Spinal cord (tissue), 9 donors: ENCODE measurements at regions not wholly inside any gene's neighbourhood (a gene's known extent, or its start where the extent isn't known, plus 50 kb on each side); places are given as distances from the start of the nearest gene placed in this dataset.
"Not testable (repeated sequence)": the region's sequence is repeated elsewhere in the genome, so short reads cannot be mapped to it uniquely, and the experiment has no call there.

Source experiments
- DNase-seq, 6 donors: peaks; one replicate each; pipeline versions ENCODE4 v3.0.0 to v3.0.0-alpha.2; 2013 to 2015; ENCODE audit warnings: low spot score in 6 of 6, low read depth in 4 of 6
- H3K27ac ChIP-seq: one replicate; pipeline ENCODE4 v1.5.1; 2013; ENCODE audit warnings: low read depth, low read length, control low read depth
- H3K27me3 ChIP-seq: one replicate; pipeline ENCODE4 v1.6.1; 2013; ENCODE audit warnings: low read length; ENCODE audit not compliant: control insufficient read depth, insufficient read depth
- H3K36me3 ChIP-seq: one replicate; pipeline ENCODE4 v1.6.1; 2013; ENCODE audit warnings: low read length; ENCODE audit not compliant: control insufficient read depth, insufficient read depth
- H3K4me1 ChIP-seq: one replicate; pipeline ENCODE4 v1.6.1; 2013; ENCODE audit warnings: low read length; ENCODE audit not compliant: control insufficient read depth, insufficient read depth
- H3K4me3 ChIP-seq: one replicate; pipeline ENCODE4 v1.5.1; 2013; ENCODE audit warnings: low read depth, low read length, control low read depth
- H3K9me3 ChIP-seq: one replicate; pipeline ENCODE4 v1.6.1; 2013; ENCODE audit warnings: low read length; ENCODE audit not compliant: control insufficient read depth, insufficient read depth
- WGBS: methylation state at CpG from one replicate; pipeline ENCODE4 v1.1.5; 2013; ENCODE audit warnings: missing lambda C conversion rate; ENCODE audit not compliant: insufficient coverage; 5-methylcytosine and 5-hydroxymethylcytosine counted together
- donor health status: healthy.

DNA sequence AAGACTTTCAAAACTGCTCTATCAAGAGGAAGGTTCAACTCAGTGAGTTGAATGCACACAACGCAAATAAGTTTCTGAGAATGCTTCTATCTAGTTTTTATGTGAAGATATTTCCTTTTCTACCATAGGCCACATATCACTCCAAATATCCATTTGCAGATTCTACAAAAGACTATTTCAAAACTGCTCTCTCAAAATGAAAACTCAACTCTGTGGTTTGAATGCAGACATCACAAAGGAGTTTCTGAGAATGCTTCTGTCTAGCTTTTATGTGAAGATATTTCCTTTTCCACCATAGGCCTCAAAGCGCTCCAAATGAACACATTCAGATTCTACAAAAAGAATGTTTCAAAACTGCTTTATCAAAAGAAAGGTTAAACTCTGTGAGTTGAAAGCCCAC is 1093.1 kb upstream of the DEFB115 start:
- DNase-seq, H3K4me3 ChIP-seq, H3K27ac ChIP-seq, H3K36me3 ChIP-seq, H3K9me3 ChIP-seq, H3K4me1 ChIP-seq, H3K27me3 ChIP-seq: not testable (repeated sequence)
- WGBS: no CpG with 5 or more reads among the region's 2 CpGs

DNA sequence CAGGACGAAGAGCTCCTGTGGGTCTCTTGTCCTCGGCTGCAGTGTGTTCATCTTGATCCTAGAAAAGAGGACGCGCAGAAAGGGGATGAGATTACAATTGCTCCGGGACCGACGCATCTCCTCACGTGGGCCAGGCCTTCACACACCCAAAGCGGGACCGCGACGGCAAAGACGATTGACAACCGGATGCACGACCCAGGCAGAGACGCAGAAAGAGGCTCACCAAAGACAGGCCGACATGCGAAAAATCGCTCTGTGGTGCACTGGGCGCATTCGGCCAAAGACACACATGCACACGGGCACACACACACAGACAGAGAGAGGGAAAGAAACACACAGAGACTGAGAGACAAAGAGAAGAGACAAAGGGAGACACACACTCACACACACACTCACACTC is 1089.9 kb upstream of the DEFB115 start:
- WGBS: 90% methylated on average over 21 of the region's 22 CpGs
- Histone ChIP-seq H3K27ac (no peak overlapping the region), H3K27me3 (no peaks in the 10 kb centered on the region), H3K9me3 (no peaks in the 10 kb centered on the region), H3K36me3 (no peaks in the 10 kb centered on the region), H3K4me1 (no peaks in the 10 kb centered on the region), H3K4me3 (no peak overlapping the region)
- no peak for DNase-seq

- H3K36me3 ChIP-seq: no peaks in the 10 kb centered on the region
- H3K27me3 ChIP-seq: no peaks in the 10 kb centered on the region
- no peaks in the 10 kb centered on the region for H3K4me1 ChIP-seq
- 52% methylated on average over 50 of the region's 50 CpGs for WGBS
- no peak overlapping the region for H3K4me3 ChIP-seq
- DNase-seq: no peak
- no peak overlapping the region for H3K27ac ChIP-seq
- H3K9me3 ChIP-seq: no peaks in the 10 kb centered on the region
Observed at GRCh38 chr20:30168025-30168799, 1089.3 kb upstream of the DEFB115 start.

DNA sequence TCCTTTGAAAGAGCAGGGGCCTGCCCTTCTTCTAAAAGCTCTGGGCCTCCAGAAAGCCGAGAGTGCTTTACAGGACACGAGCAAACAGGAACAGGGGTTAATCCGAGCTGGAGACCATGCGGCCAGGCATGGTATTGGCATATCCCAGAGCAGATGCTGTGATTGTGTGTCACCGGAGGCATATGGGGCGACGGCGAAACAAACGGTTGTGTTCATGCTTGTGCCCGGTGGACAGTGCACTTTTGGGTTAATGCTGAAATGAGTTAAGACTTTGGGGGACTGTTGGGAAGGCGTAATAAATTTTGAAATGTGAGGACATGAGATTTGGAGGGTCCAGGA is 1088.7 kb upstream of the DEFB115 start:
- no peak overlapping the region for H3K4me3 ChIP-seq
- WGBS: 75% methylated on average over 11 of the region's 11 CpGs
- no peak for DNase-seq
- no peaks in the 10 kb centered on the region for H3K36me3 ChIP-seq
- no peaks in the 10 kb centered on the region for H3K27me3 ChIP-seq
- no peaks in the 10 kb centered on the region for H3K4me1 ChIP-seq
- H3K27ac ChIP-seq: no peak overlapping the region
- H3K9me3 ChIP-seq: no peaks in the 10 kb centered on the region

DNA sequence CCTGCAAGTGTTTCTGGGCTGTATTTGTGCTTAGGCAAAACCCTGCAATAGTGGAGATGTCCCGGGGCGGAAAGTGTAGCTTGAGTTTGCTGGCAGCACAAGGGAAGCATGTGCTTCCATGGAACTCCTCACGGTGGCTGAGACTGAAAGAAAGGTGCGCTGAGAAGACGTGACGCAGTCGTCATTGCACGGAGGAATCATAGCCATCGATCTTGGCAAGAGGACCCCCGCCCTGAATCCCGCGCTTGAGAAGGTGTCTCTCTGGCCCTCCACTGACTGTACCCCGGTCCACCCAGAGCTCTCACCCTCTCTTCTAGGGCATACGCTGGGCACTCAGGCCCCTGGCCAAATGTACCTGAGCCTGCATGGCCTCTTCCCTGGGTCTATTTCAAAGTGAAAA is 1081.8 kb upstream of the DEFB115 start:
- no peak for DNase-seq
- H3K4me3 ChIP-seq: no peak overlapping the region
- H3K27ac ChIP-seq: no peak overlapping the region
- H3K27me3 ChIP-seq: no peaks in the 10 kb centered on the region
- H3K36me3 ChIP-seq: no peaks in the 10 kb centered on the region
- no peaks in the 10 kb centered on the region for H3K4me1 ChIP-seq
- no peaks in the 10 kb centered on the region for H3K9me3 ChIP-seq
- 86% methylated on average over 14 of the region's 14 CpGs for WGBS

DNA sequence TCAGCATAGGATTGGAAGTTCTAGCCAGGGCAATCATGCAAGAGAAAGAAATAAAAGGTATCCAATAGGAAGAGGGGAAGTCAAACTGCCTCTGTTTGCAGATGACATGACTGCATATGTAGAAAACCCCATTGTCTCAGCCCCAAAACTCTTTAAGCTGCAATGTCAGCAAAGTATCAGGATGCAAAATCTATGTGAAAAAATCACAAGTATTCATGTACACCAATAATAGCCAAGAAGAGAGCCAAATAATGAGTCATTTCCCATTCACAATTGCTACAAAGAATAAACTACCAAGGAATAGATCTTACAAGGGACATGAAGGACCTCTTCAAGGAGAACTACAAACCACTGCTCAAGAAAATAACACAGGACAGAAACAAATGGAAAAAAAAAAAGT is 1074.3 kb upstream of the DEFB115 start:
- not testable (repeated sequence) for DNase-seq, H3K36me3 ChIP-seq, H3K4me3 ChIP-seq, H3K9me3 ChIP-seq, H3K27ac ChIP-seq, H3K27me3 ChIP-seq, H3K4me1 ChIP-seq

- not testable (repeated sequence) for H3K9me3 ChIP-seq, H3K27ac ChIP-seq, H3K27me3 ChIP-seq, DNase-seq, H3K4me3 ChIP-seq, H3K4me1 ChIP-seq, H3K36me3 ChIP-seq
Observed at GRCh38 chr20:30191785-30192184, 1065.7 kb upstream of the DEFB115 start.

DNA sequence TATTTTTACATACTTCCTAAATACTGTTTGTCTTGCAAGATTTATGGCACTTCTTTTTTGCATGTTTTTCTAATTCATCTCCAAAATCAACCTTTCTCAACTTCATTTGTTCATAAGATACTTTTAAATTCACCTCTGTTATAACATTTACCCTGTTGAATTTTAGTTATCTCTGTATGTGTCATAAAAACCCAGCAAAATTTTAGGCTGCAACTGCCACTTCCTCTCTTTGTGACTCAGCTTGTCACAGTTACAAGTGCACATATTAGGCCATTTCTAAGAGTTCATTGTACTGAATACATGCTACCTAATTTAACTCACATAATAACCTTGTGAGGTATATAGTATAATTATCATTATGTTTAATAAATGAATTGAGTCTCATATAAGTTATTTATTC is 1023.0 kb upstream of the DEFB115 start:
- not testable (repeated sequence) for H3K4me3 ChIP-seq, DNase-seq

GRCh38 chr20:30275073-30275472 is 982.4 kb upstream of the DEFB115 start:
- H3K27me3 ChIP-seq, H3K4me3 ChIP-seq, H3K36me3 ChIP-seq, H3K4me1 ChIP-seq, H3K27ac ChIP-seq, H3K9me3 ChIP-seq, DNase-seq: not testable (repeated sequence)
- WGBS: 75% methylated on average over 2 of the region's 4 CpGs

More for the DNA sequence above, 1023.0 kb upstream of the DEFB115 start:
- not testable (repeated sequence) for H3K36me3 ChIP-seq, H3K27ac ChIP-seq, H3K27me3 ChIP-seq, H3K4me1 ChIP-seq, H3K9me3 ChIP-seq

DNA sequence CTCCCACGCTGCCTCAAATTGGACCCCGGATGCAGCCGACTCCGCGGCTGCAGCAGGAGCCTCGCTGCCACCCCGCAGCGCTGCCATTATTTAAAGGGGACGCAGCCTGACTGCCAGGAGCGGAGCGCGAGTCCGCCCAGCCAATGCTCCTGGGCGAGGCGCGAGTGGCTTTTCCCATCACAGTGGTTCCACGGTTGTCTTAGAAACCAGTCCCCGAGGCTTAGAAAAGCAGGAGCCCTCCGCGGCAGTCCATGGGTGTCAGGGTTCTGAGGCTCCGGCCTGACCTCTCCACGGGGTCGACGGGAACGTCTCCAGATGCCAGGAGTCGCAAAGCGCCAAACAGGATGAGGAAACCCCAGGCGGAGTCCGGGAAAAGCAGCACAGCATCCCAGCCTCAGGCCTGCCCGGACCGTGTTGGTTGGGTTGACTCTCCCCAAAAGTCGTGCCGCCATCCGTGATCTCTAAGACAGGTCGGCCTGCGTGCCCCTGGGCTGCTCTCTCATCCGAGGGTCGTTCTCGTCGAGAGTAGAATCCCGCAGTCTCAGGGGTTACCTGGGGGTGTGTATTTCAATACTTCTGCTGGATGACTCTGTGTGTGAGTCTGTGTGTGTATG is 975.8 kb upstream of the DEFB115 start:
- no peak for DNase-seq
- H3K36me3 ChIP-seq: no peaks in the 10 kb centered on the region
- H3K4me3 ChIP-seq: no peak overlapping the region
- H3K4me1 ChIP-seq: peaks cover 23% of the 10 kb centered on the region
- WGBS: 77% methylated on average over 41 of the region's 41 CpGs
- H3K27ac ChIP-seq: no peak overlapping the region
- no peaks in the 10 kb centered on the region for H3K27me3 ChIP-seq
- peaks cover 2% of the 10 kb centered on the region for H3K9me3 ChIP-seq
